Activated gamma-delta T cell treated with anti-CD3 and anti-CD28 coated beads, Interleukin-2, amount 50 U/mL, for 16 hours (primary cell): ENCODE measurements at regions not wholly inside any gene's neighbourhood (a gene's known extent, or its start where the extent isn't known, plus 50 kb on each side); places are given as distances from the start of the nearest gene placed in this dataset.
"Not testable (repeated sequence)": the region's sequence is repeated elsewhere in the genome, so short reads cannot be mapped to it uniquely, and the experiment has no call there.

Experiments
- DNase-seq: peaks from one replicate; pipeline ENCODE4 v3.0.0-alpha.2; 2020; ENCODE audit warnings: low read depth

- no peak for DNase-seq
Observed at GRCh38 chr12:59084511-59085375, 164.4 kb upstream of the LRIG3 start.

- no peak for DNase-seq
Observed at GRCh38 chr12:59082952-59083351, 162.6 kb upstream of the LRIG3 start.

DNA sequence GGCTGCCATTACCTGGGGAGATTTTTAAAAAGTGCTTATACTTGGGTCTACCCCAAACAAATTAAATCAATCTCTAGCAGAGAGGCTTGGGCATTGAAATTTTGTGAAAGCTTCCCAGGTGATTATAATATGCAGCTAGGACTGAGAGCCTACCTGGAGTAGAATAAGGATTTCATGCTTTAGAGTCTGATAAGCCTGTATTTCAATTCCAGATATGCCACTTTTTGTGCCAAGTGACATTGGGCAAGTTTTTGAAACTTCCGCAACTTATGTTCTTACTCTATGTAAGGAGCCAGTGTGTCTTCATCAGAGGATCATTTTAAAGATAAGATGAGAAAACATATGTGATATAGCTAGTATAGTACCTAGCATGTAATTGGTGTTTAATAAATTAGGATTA is 159.8 kb upstream of the LRIG3 start:
- no peak for DNase-seq

DNA sequence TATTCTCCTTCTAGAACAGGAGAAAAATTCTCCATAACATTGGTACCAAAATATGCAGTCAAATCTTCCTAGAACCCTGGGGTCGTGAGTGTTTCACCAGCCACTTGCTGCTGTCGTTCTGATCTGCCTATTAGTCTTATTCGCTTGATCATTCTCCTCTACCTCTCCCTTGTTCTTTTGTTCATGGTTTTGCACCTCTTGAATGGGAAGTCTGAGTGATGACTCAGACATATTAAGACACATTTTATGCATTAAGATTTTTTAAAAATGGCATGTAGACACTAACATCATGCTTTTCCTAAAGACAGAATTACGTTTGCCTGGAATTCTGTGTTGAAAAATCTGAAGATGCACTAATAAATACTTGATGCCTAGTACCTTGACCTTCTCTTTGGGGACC is 159.2 kb upstream of the LRIG3 start:
- DNase-seq, result no peak

DNA sequence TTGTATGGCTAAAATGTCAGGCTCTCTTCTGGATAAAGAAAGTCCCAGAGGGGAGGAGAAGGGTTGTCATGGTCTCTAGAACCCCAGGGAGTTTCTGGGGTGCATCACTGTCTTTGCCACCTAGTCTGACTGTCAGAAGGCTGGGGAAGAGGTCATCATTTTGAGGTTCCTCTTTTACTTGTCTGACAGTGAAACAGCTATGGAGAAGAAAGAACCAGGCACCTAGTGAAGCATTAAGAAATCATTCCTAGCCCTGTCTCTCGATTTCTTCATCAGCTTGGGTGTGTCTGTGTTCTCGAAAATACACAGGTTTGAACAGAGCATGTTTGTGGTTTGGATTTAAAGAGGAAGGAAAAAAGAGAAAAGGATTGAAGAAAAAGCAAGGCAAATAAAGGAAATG is 158.7 kb upstream of the LRIG3 start:
- DNase-seq, result no peak

GRCh38 chr12:59077575-59078426 is 157.5 kb upstream of the LRIG3 start:
- DNase-seq, result no peak

DNA sequence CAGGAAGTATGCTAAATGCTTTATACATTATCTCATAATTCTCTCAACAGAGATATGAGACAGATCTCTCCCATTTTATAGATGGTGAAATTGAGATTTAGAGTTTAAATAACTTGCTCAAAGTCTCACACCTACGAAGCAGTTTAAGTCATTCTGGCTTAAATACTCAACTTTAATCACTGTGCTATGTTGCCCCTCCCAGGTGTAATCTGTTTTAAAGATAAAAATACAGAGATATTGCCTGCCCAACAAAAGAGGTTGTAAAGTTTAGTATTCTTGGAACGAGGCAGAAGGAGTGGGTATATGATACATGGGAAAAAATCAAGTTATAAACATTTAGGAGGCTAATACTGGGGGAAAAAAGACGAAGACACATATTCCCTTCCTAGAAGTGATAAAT is 156.8 kb upstream of the LRIG3 start:
- no peak for DNase-seq

- no peak for DNase-seq
Observed at GRCh38 chr12:59076622-59077021, 156.3 kb upstream of the LRIG3 start.

DNA sequence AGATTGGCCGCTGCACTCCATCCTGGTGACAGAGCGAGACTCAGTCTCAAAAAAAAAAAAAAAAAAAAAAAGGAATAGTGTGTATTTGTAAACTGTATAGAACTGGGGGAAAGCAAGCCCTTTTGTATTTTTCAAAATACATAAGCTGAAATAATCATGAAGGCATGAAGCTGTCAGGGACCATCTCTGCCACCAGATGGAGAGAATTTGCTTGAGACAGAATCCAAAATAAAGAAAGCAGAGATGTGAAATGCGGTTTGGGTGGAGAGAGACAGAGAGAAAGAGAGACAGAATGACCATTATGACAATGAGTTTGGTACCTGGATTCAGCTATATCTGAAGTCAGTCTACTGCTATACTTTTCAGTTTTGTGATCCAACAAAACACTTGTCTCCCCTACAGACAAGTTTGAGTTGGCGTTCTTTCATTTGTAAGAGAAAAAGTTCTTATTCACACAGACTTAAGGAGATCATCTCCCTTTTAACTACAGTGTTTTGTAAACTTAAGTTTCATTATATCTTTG is 155.7 kb upstream of the LRIG3 start:
- no peak for DNase-seq

GRCh38 chr12:59075141-59075540 is 154.8 kb upstream of the LRIG3 start:
- DNase-seq, result no peak

- DNase-seq, result no peak
Observed at GRCh38 chr12:59070322-59070933, 150.1 kb upstream of the LRIG3 start.

GRCh38 chr12:59069516-59069915 is 149.2 kb upstream of the LRIG3 start:
- no peak for DNase-seq

DNA sequence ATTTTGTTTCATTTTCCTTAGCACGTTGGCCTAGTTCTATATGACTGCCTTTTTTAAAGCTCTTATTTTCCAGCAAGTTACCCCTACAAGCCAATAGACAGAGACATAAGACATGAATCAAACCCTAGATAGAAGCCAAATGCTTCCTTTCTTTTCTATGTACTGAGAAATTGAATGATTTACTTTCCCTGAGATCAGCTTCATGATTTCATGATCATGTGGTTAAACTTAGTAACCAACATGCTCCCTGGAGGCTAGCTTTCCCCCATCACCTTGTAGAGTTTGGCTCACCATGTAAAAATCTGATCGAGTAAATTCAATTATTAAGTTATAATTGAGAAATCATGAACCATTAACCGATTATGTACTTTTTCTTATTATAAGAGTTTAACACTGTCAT is 148.1 kb upstream of the LRIG3 start:
- no peak for DNase-seq

DNA sequence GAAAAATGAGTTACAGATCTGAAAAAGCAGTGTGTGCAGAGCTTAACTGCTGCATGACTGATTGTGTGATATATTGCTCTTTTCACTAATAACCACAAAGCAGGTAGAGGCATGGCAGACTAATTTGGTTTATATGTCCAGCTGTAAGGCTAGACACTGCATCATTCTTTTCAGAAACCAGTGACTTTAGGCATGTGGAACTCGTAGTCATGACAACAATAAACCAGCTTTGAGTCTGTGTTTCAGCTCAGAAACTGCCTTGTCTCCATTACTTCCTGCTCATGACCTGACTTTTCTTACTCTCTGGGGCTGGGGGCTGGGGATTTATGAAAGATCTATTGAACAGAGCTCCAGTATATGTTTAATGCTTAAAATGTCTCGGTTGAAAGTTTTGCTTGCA is 146.8 kb upstream of the LRIG3 start:
- no peak for DNase-seq

DNA sequence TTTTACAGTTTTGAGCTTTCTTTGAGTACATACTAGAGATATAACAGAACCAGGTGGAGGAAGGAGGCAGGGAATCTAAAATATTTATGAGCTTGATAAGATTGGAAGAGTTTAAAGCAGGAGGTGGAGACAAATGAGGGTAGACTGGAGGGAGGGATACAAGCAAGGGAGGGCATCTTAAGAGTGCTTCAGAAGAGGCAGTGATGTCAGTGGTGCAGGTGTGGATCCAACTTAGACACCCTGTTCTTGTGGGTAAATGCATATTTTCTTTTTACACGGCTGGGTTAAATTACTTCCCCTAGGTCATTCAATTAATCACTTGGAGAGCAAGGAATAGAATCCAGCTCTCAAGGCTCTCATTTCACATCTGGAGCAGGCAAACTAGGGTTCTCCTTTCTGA is 146.1 kb upstream of the LRIG3 start:
- DNase-seq, result no peak

- no peak for DNase-seq
Observed at GRCh38 chr12:59059088-59059935, 139.0 kb upstream of the LRIG3 start.

- no peak for DNase-seq
Observed at GRCh38 chr12:59056966-59057365, 136.7 kb upstream of the LRIG3 start.

GRCh38 chr12:59055204-59055860 is 135.0 kb upstream of the LRIG3 start:
- DNase-seq, result no peak

DNA sequence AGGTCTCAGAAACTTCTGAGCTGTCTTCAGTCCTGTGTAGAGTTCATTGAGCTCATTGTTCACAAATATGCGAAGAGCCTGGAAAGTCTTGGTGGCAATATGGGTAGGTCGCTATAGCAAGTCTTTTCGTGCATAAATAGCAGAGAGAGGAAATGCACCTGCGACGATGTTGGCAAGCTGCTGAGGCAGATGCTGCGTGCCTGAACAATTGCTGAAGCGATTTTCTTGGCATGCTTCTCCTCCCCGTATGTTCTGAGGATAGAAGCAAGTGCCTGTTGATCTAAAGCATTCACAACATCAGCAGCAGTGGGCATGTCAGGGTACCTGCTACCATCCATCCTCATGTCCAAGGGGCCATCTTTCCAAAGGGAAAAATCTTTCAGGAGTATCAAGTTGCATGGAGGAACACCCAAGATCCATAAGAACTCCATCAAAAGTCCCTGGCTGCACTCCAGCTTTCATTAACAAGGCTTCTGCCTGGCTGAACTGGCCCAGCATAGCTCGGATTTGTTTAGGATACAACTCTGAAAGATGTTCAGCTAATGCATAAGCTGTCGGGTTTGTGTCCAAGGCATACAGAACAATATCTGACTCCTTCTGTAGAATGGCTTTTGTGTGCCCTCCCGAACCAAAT is 133.1 kb upstream of the LRIG3 start:
- DNase-seq, result not testable (repeated sequence)

GRCh38 chr12:59046763-59047534 is 126.6 kb upstream of the LRIG3 start:
- no peak for DNase-seq
